H7 (cell line): ENCODE measurements at regions not wholly inside any gene's neighbourhood (a gene's known extent, or its start where the extent isn't known, plus 50 kb on each side); places are given as distances from the start of the nearest gene placed in this dataset.

Experiments used
- DNase-seq: peaks from one replicate; pipeline ENCODE4 v3.0.0; 2012
- H3K27me3 ChIP-seq: 2 replicates; pipeline ENCODE4 v1.6.0; 2011; ENCODE audit warnings: mild to moderate bottlenecking, low read length; ENCODE audit not compliant: control insufficient read depth, insufficient read depth
- H3K36me3 ChIP-seq: replicated peaks from 2 replicates; pipeline ENCODE4 v1.5.1; 2011; ENCODE audit warnings: low read length; ENCODE audit not compliant: control insufficient read depth, insufficient read depth
- H3K4me3 ChIP-seq: 2 replicates; pipeline ENCODE4 v1.5.1; 2011; ENCODE audit warnings: low read depth, mild to moderate bottlenecking, control low read depth, low read length, moderate library complexity; ENCODE audit not compliant: insufficient read depth

- Histone ChIP-seq H3K36me3 (no peaks in the 10 kb centered on the region), H3K4me3 (no peak overlapping the region), H3K27me3 (no peaks in the 10 kb centered on the region)
- no peak for DNase-seq
Measured at GRCh38 chr20:4095639-4096038, 53.0 kb upstream of the SMOX start.

GRCh38 chr20:4091490-4092479 is 56.8 kb upstream of the SMOX start:
- Histone ChIP-seq H3K27me3 (no peaks in the 10 kb centered on the region), H3K36me3 (no peaks in the 10 kb centered on the region), H3K4me3 (no peak overlapping the region)
- DNase-seq: peak; percentile 86

- no peak overlapping the region for H3K4me3 ChIP-seq
- no peak for DNase-seq
- no peaks in the 10 kb centered on the region for H3K36me3 ChIP-seq
- H3K27me3 ChIP-seq: peaks cover 4% of the 10 kb centered on the region; the same call in 1 of the 2 replicates
Measured at GRCh38 chr20:4090756-4091489, 57.7 kb upstream of the SMOX start.

GRCh38 chr20:4089756-4090487 is 58.7 kb upstream of the SMOX start:
- Histone ChIP-seq H3K36me3 (no peaks in the 10 kb centered on the region), H3K4me3 (no peak overlapping the region), H3K27me3 (peaks cover 7% of the 10 kb centered on the region; the same call in 1 of the 2 replicates)
- DNase-seq: no peak

- DNase-seq: no peak
- H3K4me3 ChIP-seq: no peak overlapping the region
- H3K27me3 ChIP-seq: peaks cover 7% of the 10 kb centered on the region; the same call in 1 of the 2 replicates
Measured at GRCh38 chr20:4088766-4089165, 59.9 kb upstream of the SMOX start.

GRCh38 chr20:4087923-4088322 is 60.7 kb upstream of the SMOX start:
- no peaks in the 10 kb centered on the region for H3K36me3 ChIP-seq
- no peak for DNase-seq
- peaks cover 7% of the 10 kb centered on the region; the same call in 1 of the 2 replicates for H3K27me3 ChIP-seq
- no peak overlapping the region for H3K4me3 ChIP-seq

More at GRCh38 chr20:4088766-4089165, 59.9 kb upstream of the SMOX start:
- no peaks in the 10 kb centered on the region for H3K36me3 ChIP-seq

- Histone ChIP-seq H3K4me3 (no peak overlapping the region), H3K27me3 (peaks cover 7% of the 10 kb centered on the region; the same call in 1 of the 2 replicates), H3K36me3 (no peaks in the 10 kb centered on the region)
- DNase-seq: no peak
Measured at GRCh38 chr20:4086771-4087687, 61.6 kb upstream of the SMOX start.

DNA sequence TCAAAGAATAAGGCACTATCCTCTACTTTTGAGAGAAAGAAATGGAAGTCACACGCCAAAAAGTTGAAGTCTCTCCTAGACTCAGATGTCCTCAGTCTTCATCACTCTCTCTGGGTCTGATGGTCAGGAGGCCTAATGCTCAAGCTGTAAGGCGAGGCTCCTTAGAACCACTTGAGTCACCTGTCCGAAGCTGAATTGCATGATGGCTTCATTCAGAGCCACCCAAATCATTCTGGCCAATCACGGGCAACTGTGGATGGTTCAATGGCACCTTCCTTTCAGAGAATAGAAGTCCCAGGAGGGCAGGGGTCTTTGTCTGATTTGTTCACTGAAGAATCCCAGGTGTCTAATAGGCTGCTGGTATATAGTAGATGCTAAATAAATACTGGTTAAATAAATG is 63.9 kb upstream of the SMOX start:
- DNase-seq: no peak
- H3K27me3 ChIP-seq: peaks cover 7% of the 10 kb centered on the region; the same call in 1 of the 2 replicates

DNA sequence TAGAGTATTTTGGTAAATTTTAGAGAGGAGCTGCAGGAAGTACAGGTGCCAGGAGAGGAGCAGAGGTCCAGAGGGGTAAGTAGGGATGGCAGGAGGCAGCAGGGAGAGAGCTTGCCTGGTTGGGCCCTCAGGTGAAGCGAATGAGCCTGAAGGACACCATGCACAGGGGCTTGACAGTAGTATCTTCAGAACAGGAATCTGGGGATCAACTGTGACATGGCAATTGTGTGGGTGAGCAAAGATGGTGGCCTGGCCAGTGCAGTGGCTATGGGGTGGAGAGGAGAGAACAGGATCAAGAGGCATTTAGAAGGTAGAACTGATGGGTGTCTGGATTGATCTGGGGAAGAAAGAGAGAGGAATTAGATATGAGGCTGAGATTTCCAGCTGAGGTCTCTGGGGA is 64.5 kb upstream of the SMOX start:
- Histone ChIP-seq H3K4me3 (no peak overlapping the region), H3K36me3 (no peaks in the 10 kb centered on the region), H3K27me3 (peaks cover 7% of the 10 kb centered on the region; the same call in 1 of the 2 replicates)
- DNase-seq: no peak

More for the DNA sequence above, 63.9 kb upstream of the SMOX start:
- Histone ChIP-seq H3K4me3 (no peak overlapping the region), H3K36me3 (no peaks in the 10 kb centered on the region)

GRCh38 chr20:4083098-4083865 is 65.3 kb upstream of the SMOX start:
- Histone ChIP-seq H3K27me3 (peaks cover 7% of the 10 kb centered on the region; the same call in 1 of the 2 replicates), H3K36me3 (no peaks in the 10 kb centered on the region), H3K4me3 (peak overlapping the region; percentile 8; the same call in 1 of the 2 replicates)
- peak; percentile 44 for DNase-seq

DNA sequence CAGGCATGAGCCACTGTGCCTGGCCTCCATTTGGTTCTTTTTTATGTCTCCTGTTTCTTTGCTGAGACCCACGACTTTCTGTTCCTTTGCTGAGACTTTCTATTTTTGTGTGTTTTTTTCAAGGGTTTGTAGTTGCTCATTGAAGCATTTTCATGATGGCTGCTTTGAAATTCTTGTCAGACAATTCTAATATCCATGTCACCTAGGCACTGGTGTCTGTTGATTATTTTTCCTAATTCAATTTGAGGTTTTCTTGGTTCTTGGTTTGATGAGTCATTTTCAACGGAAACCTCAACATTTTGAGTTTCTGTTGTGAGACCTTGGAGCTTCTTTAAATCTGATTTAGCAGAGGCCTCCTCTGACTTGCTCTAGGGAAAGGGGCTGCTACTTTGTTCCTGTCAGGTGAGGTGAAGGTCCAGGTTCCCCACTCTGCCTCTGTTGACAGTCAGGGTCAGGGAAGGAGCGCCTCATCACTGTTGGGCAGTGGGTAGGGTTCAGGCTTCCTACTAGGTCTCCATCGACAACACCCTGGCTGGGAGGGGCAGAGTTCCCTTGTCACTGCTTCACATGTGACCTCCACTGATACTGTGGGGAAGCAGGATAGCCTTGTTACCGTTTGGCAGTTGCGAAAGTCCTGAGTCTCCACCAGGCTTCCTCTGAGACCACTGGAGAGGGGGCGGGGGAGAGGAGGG is 66.1 kb upstream of the SMOX start:
- Histone ChIP-seq H3K27me3 (peaks cover 7% of the 10 kb centered on the region; the same call in 1 of the 2 replicates), H3K36me3 (no peaks in the 10 kb centered on the region), H3K4me3 (0 out of 2 replicates have a peak overlapping the region, but pooled peaks have one; percentile 7)
- DNase-seq: peak; percentile 72

DNA sequence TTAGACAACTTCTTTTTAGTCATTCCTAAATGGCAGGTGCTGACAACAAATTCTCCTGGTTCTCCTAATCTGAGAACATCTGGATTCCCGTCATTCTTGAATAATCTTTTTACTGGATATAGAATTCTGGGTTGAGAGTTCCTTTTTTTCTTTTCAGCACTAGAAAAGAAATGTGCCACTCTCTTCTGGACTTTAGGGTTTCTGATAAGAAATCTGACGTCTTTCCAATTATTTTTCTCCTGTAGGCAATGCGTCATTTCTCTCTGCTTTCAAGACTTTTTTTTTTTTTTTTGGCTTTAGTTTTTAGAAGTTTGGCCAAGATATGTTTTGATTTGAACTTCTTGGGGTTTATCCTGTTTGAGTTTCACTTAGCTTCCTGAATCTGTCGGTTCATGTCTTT is 66.1 kb upstream of the RNF24 start:
- DNase-seq: no peak
- Histone ChIP-seq H3K4me3 (no peak overlapping the region), H3K27me3 (peaks cover 7% of the 10 kb centered on the region; the same call in 1 of the 2 replicates), H3K36me3 (no peaks in the 10 kb centered on the region)
